ENCODE measurements at regions not wholly inside any gene's neighbourhood (a gene's known extent, or its start where the extent isn't known, plus 50 kb on each side); places are given as distances from the start of the nearest gene placed in this dataset.

GRCh38 chr7:38060116-38060515, 117.9 kb upstream of the STARD3NL start:
- TF ChIP-seq POLR2AphosphoS5 (IDR thresholded peaks at IDR 0.05) = no peak
- no peak for TF ChIP-seq EP300 (IDR thresholded peaks at IDR 0.05)
- TF ChIP-seq CTCF (IDR thresholded peaks at IDR 0.05) = no peak
- TF ChIP-seq POLR2A (IDR thresholded peaks at IDR 0.05; ENCODE audit: low read depth) = no peak
- no peaks in the 10 kb centered on the region for H3K36me3 ChIP-seq
- no peaks in the 10 kb centered on the region for H3K9me3 ChIP-seq
- H3K27ac ChIP-seq (replicated peaks in 1 of 4) = no peak overlapping the region
- WGBS = 59% methylated on average over 4 of the region's 4 CpGs
- DNase-seq (ENCODE audit: extremely low spot score) = no peak
- no peaks in the 10 kb centered on the region for H3K27me3 ChIP-seq
- intact Hi-C loops (cut with DNase I) = no loop called here
- H3K4me1 ChIP-seq = no peaks in the 10 kb centered on the region
- H3K4me3 ChIP-seq = no peak overlapping the region

GRCh38 chr7:38060637-38061036, 117.4 kb upstream of the STARD3NL start:
- H3K36me3 ChIP-seq = no peaks in the 10 kb centered on the region
- no peaks in the 10 kb centered on the region for H3K4me1 ChIP-seq
- no peak for DNase-seq (ENCODE audit: extremely low spot score)
- H3K9me3 ChIP-seq = no peaks in the 10 kb centered on the region
- H3K27ac ChIP-seq (replicated peaks in 1 of 4) = no peak overlapping the region
- H3K27me3 ChIP-seq = no peaks in the 10 kb centered on the region
- no peak overlapping the region for H3K4me3 ChIP-seq
- TF ChIP-seq POLR2A (IDR thresholded peaks at IDR 0.05; ENCODE audit: low read depth) = no peak
- no peak for TF ChIP-seq POLR2AphosphoS5 (IDR thresholded peaks at IDR 0.05)
- no peak for TF ChIP-seq CTCF (IDR thresholded peaks at IDR 0.05)
- no peak for TF ChIP-seq EP300 (IDR thresholded peaks at IDR 0.05)
- intact Hi-C loops (cut with DNase I) = no loop called here
- 78% methylated on average over 1 of the region's 1 CpG for WGBS

- intact Hi-C loops (cut with DNase I) = no loop called here
- no peak for DNase-seq (ENCODE audit: extremely low spot score)
- WGBS = 66% methylated on average over 5 of the region's 5 CpGs
Measured at GRCh38 chr7:38066391-38066790, 111.7 kb upstream of the STARD3NL start.

GRCh38 chr7:38068461-38068860, 109.6 kb upstream of the STARD3NL start:
- H3K4me3 ChIP-seq = no peak overlapping the region
- no peak overlapping the region for H3K27ac ChIP-seq (replicated peaks in 1 of 4)
- 81% methylated on average over 2 of the region's 2 CpGs for WGBS
- TF ChIP-seq EP300 (IDR thresholded peaks at IDR 0.05) (no peak), POLR2AphosphoS5 (IDR thresholded peaks at IDR 0.05) (no peak), POLR2A (IDR thresholded peaks at IDR 0.05; ENCODE audit: low read depth) (no peak), CTCF (IDR thresholded peaks at IDR 0.05) (no peak)
- H3K4me1 ChIP-seq = no peaks in the 10 kb centered on the region
- DNase-seq (ENCODE audit: extremely low spot score) = no peak
- no peaks in the 10 kb centered on the region for H3K27me3 ChIP-seq
- intact Hi-C loops (cut with DNase I) = no loop called here
- H3K9me3 ChIP-seq = no peaks in the 10 kb centered on the region
- no peaks in the 10 kb centered on the region for H3K36me3 ChIP-seq

More at GRCh38 chr7:38066391-38066790, 111.7 kb upstream of the STARD3NL start:
- Histone ChIP-seq H3K4me1 (no peaks in the 10 kb centered on the region), H3K4me3 (no peak overlapping the region), H3K36me3 (no peaks in the 10 kb centered on the region), H3K27ac (replicated peaks in 1 of 4) (no peak overlapping the region), H3K27me3 (no peaks in the 10 kb centered on the region), H3K9me3 (no peaks in the 10 kb centered on the region)
- TF ChIP-seq CTCF (IDR thresholded peaks at IDR 0.05) (no peak), EP300 (IDR thresholded peaks at IDR 0.05) (no peak), POLR2A (IDR thresholded peaks at IDR 0.05; ENCODE audit: low read depth) (no peak), POLR2AphosphoS5 (IDR thresholded peaks at IDR 0.05) (no peak)

- Histone ChIP-seq H3K9me3 (no peaks in the 10 kb centered on the region), H3K4me3 (no peak overlapping the region), H3K27ac (replicated peaks in 1 of 4) (no peak overlapping the region), H3K4me1 (no peaks in the 10 kb centered on the region), H3K27me3 (no peaks in the 10 kb centered on the region), H3K36me3 (no peaks in the 10 kb centered on the region)
- no peak for TF ChIP-seq POLR2AphosphoS5 (IDR thresholded peaks at IDR 0.05)
- TF ChIP-seq EP300 (IDR thresholded peaks at IDR 0.05) = no peak
- TF ChIP-seq POLR2A (IDR thresholded peaks at IDR 0.05; ENCODE audit: low read depth) = no peak
- no peak for TF ChIP-seq CTCF (IDR thresholded peaks at IDR 0.05)
- intact Hi-C loops (cut with DNase I) = no loop called here
- 87% methylated on average over 6 of the region's 6 CpGs for WGBS
- DNase-seq (ENCODE audit: extremely low spot score) = no peak
Measured at GRCh38 chr7:38069052-38069451, 109.0 kb upstream of the STARD3NL start.

Data from esophagus muscularis mucosa (tissue), 4 donors.